GM19035 (cell line): ENCODE measurements at regions not wholly inside any gene's neighbourhood (a gene's known extent, or its start where the extent isn't known, plus 50 kb on each side); places are given as distances from the start of the nearest gene placed in this dataset.
A peak's percentile ranks its signal among the peaks of the same experiment; 100 is the strongest.

Source experiments
- ATAC-seq: cut with Tn5 transposase; IDR thresholded peaks from one replicate; pipeline ENCODE4 v1.9.1; 2021; ENCODE audit not compliant: unreplicated experiment

- ATAC-seq: peak; percentile 86
Measured at GRCh38 chr2:41736105-41736567, 311.7 kb upstream of the PKDCC start.

GRCh38 chr2:41736586-41736985 lies 311.2 kb upstream of the PKDCC start:
- peak; percentile 35 for ATAC-seq

DNA sequence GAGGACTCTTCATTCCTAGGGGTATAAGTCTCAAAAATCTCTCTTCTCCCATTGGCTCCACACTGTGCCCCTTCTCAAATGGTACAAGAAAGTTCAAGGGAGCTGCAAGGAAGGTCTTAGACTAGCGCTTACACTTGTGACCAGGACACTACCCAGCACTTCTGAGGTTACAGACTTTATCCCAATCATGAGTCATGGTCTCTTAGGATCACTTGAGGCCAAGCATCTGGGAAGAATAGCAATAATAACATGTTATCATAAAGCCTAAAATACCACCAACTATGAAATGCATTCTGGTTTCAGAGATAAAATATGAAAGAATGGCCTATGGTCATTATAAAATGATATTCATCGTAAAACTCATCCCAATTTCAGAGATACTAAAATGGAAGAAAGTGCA lies 309.9 kb upstream of the PKDCC start:
- ATAC-seq: no peak

DNA sequence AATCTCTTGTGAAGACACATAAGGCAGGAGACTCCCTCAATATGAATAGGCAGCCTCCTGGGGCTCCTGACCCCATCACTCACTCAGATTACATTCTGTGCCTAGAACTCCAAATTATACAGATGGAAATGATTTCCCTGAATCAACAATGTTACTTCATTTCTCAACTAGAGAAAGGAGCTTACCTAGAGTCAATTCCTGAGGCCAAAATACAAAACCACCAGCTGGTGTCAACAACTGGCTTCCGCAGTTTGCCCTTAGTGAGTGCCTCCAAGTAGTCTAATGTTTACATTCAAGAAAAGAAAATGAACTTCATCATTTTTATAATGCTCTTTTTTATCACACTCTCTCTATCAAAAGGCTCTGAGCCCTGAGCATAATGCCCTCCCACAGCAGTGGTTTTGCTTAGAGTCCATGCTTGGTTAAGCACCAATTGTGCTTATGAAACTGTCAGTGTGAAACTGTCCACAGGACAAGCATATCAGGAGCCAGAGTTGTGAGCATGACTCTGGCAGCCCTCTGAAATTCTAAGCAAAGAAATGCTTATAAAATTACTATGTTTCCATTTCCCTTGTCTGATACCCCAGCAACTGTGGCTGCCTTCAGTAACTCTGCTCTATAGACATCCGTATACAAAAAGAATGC lies 305.7 kb upstream of the PKDCC start:
- peak; percentile 91 for ATAC-seq

- no peak for ATAC-seq
Measured at GRCh38 chr2:41743324-41743723, 304.5 kb upstream of the PKDCC start.

GRCh38 chr2:41750829-41751228 lies 297.0 kb upstream of the PKDCC start:
- ATAC-seq: no peak

GRCh38 chr2:41759880-41760279 lies 287.9 kb upstream of the PKDCC start:
- no peak for ATAC-seq

DNA sequence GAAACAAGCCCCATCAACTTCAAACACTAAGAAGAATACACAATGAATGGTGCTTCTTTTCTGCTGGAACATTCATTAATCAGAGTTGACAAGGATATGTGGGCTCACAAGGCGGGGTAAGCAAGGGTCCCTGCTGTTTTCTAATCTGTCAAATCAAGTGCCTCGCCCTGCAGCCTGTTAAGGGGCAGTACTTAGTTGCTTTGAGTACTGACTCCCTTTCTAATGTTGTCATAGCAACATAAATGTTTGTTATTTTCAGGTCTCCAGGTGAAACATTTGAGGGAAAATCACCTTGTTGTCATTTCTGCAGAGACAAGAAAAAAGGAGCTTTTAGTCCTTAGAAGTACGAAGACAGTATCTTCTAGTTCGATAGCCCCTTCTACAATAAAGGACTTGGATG lies 284.7 kb upstream of the PKDCC start:
- ATAC-seq: no peak

- ATAC-seq: no peak
Measured at GRCh38 chr2:41764131-41764530, 283.7 kb upstream of the PKDCC start.

GRCh38 chr2:41764919-41765318 lies 282.9 kb upstream of the PKDCC start:
- ATAC-seq: no peak

GRCh38 chr2:41768310-41768709 lies 279.5 kb upstream of the PKDCC start:
- ATAC-seq: no peak

DNA sequence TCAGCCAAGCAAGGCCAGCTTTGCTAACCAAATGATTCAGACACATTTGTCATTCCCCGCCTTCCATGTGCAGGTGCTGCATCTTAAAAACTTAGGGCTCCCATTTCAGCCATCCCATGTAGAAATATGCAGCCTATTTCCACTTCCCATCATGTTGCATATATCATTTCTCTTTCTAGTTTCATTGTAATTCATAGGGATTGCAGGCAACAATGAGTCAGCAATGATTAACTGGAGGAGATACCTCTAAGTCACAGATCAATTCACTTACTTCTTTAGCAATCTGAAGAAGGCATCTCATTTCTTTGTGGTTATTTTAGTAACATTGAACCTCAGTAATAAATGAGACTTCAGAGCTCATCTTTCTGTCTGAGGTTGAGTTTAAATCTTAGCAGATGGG lies 276.1 kb upstream of the PKDCC start:
- ATAC-seq: no peak

- ATAC-seq: no peak
Measured at GRCh38 chr2:41772697-41773096, 275.1 kb upstream of the PKDCC start.

- no peak for ATAC-seq
Measured at GRCh38 chr2:41774011-41774605, 273.7 kb upstream of the PKDCC start.

GRCh38 chr2:41775366-41776025 lies 272.3 kb upstream of the PKDCC start:
- no peak for ATAC-seq

DNA sequence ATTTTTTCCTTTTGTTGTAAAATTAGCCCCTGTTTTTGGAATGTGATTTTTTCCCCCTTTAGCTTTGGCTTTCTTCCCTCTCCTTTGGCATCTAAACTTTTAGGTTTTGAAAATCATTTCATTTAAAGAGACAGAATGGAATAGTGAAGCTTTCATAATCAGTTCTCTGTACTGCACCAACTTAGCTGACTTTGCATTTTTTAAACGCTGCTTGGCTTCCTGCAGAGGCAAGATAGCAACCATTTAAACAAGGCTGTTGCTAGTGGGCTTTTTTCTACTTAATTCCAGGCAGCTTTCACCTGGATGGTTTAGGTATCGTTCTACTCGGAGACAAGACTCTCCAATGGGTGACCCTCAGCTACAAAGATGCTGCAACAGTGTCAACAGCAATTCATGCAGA lies 267.9 kb upstream of the PKDCC start:
- ATAC-seq: no peak

DNA sequence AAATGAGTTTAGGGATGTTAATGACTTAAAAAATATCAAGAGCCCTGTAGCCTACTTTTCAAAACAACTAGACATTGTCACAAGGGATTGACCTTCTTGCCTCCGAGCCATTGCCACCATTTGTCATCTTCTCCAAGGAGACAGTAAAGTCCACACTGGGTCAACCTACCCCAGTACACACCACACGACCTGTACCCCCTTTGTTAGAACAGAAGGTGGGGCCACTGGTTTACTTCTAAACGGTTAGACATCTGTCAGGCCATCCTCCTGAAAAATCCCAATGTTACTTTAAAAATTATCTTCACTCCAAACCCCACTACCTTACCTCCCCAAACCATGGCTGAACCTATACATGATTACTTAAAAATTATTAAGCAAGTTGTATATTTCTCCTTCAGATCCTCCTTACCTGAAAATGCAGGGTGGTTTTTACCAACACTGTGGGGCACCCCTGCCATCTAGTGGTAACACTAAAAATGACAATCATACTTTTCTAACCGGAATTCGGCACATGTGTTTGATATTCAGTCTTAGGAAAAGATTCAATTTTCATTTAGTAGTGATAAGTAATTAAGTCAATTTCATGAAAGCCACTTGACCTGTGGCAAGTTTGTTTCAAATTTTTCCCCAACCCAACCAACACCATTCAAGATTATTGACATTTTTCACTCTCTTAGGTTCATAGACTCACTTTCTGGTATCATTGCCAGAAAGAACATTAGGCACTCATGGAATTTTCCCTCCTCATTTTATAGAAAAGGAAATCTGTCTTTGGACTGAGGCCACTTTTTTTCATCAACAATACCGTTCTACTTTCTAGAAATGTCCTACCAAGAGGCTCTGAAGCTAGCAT lies 265.3 kb upstream of the PKDCC start:
- ATAC-seq: peak; percentile 51

DNA sequence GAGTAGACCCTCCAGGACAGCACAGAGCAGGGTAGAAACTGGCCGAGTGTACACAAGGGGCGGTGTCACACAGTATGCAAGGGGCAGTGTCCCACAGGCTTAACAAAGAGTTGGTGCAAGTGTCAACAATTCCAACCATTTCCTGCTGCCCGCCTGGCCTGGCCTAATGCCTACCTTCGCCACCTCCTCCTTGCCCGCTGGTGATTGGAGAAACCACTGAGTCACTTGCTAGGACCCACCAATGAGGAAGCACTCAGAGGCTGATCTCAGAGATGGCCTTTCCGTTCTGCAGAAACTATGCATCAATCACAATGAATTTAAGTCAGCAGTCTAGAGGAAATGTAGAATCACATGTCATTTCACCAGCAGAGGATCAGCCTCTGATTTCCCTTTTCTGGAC lies 263.3 kb upstream of the PKDCC start:
- ATAC-seq: no peak

DNA sequence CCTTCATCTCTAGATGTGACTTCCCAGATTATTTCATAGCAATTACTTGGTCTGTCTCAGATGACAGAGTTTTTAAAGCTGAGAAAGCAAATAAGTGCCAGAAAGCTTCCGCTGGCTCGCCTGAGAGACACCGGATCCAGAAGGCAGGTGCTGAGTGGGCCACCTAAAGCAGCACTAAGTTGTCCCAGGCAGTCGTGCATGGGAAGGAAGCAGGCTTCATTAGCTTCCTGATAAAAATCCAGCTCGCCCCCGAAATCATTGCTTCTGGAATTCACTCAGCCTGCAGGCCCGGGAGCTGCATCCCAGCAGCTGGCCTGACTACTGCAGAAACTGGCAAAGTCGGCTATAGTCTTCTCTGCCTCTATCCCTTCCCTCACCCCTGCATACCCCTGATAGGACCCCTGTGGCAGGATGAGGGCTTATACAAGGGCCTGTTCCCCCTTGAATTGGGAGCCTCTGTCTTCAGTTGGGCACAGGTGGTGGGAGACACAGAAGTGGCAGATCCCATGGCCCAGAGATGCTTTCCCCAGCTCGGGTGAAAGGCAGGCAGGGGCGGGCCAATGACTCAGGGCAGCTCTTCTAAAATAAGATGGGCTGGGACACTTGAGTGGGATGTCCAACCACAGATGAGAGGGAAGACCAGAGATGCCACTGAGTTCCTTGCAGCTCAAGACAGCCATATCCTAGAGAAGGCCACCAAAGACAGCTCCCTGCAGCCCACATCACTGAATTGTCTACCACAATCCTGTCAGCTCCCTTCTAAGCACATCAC lies 262.4 kb upstream of the PKDCC start:
- no peak for ATAC-seq

DNA sequence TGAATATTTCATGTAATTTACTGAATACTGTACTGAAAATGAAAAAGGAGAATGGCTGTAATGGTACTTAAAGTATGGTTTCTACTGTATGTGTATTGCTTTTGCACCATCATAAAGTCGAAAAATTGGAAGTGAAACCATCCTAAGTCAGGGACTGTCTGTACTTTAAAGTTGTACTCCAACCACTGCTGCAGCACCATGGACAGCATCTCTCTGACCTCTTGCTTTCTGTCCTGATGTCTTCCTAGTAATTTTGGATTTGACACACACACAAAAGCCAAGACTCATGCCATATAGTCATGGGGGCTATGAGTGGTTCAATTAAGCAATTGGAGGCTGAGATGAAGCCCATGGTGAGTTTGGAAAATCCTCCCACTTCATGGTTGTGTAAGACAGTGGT lies 256.3 kb upstream of the PKDCC start:
- ATAC-seq: no peak

- no peak for ATAC-seq
Measured at GRCh38 chr2:41803361-41803760, 244.5 kb upstream of the PKDCC start.
